DND-41 (cell line): ENCODE measurements at regions not wholly inside any gene's neighbourhood (a gene's known extent, or its start where the extent isn't known, plus 50 kb on each side); places are given as distances from the start of the nearest gene placed in this dataset.
"Not testable (repeated sequence)": the region's sequence is repeated elsewhere in the genome, so short reads cannot be mapped to it uniquely, and the experiment has no call there.

Experiments
- ATAC-seq: fragments of 200-7000 bp; cut with Tn5 transposase; 3 replicates; pipeline ENCODE4 v1.9.1; 2021; ENCODE audit warnings: low read depth; ENCODE audit not compliant: insufficient read depth
- DNase-seq: peaks from one replicate; pipeline ENCODE4 v3.0.0-alpha.2; 2020
- H2AFZ ChIP-seq: 2 replicates; pipeline ENCODE4 v1.6.0; 2012; ENCODE audit warnings: low read depth, low read length
- H3K27ac ChIP-seq: 2 replicates; pipeline ENCODE4 v1.5.1; 2012; ENCODE audit warnings: low read length, inconsistent platforms
- H3K27me3 ChIP-seq: fragments of 200-600 bp; sonication (generic); 2 replicates; pipeline ENCODE4 v1.6.0; 2012; ENCODE audit warnings: low read length, mild to moderate bottlenecking, inconsistent platforms; ENCODE audit not compliant: insufficient read depth, poor library complexity
- H3K36me3 ChIP-seq: 2 replicates; pipeline ENCODE4 v1.5.1; 2012; ENCODE audit warnings: low read length, inconsistent platforms; ENCODE audit not compliant: insufficient read depth
- H3K4me1 ChIP-seq: 2 replicates; pipeline ENCODE4 v1.5.1; 2012; ENCODE audit warnings: mild to moderate bottlenecking, low read length; ENCODE audit not compliant: insufficient read depth
- H3K4me2 ChIP-seq: 2 replicates; pipeline ENCODE4 v1.6.0; 2012; ENCODE audit warnings: mild to moderate bottlenecking, moderate library complexity, low read length, inconsistent platforms; ENCODE audit not compliant: insufficient read depth
- H3K4me3 ChIP-seq, 2 experiments: fragments of 200-600 bp in 1 of 2; shearing (Covaris generic) in 1 of 2; 2 replicates each; pipeline ENCODE4 v1.5.1; 2012 to 2016; ENCODE audit warnings: inconsistent platforms in 2 of 2, low read length in 2 of 2, mild to moderate bottlenecking in 2 of 2, low read depth in 1 of 2, moderate library complexity in 1 of 2
- H3K79me2 ChIP-seq: 2 replicates; pipeline ENCODE4 v1.6.0; 2012; ENCODE audit warnings: low read length, inconsistent platforms; ENCODE audit not compliant: insufficient read depth
- H3K9ac ChIP-seq: 2 replicates; pipeline ENCODE4 v1.6.0; 2012; ENCODE audit warnings: low read depth, mild to moderate bottlenecking, inconsistent platforms, low read length, moderate library complexity
- H3K9me3 ChIP-seq: 2 replicates; pipeline ENCODE4 v1.5.1; 2012; ENCODE audit warnings: low read length, moderate library complexity, mild to moderate bottlenecking, inconsistent platforms; ENCODE audit not compliant: insufficient read depth, severe bottlenecking
- H4K20me1 ChIP-seq: 2 replicates; pipeline ENCODE4 v1.6.0; 2012; ENCODE audit warnings: low read length; ENCODE audit not compliant: insufficient read depth
- EZH2 ChIP-seq: IDR thresholded peaks from 3 replicates; pipeline ENCODE4 v1.6.1; 2012; ENCODE audit warnings: borderline replicate concordance, low read depth, mild to moderate bottlenecking, moderate library complexity, low read length, inconsistent platforms; ENCODE audit not compliant: severe bottlenecking
- TF ChIP-seq, protein P1 (sequence below): IDR thresholded peaks from 2 replicates; pipeline ENCODE4 v1.5.1; 2012; ENCODE audit warnings: borderline replicate concordance, low read length, moderate library complexity, mild to moderate bottlenecking; ENCODE audit not compliant: poor library complexity, severe bottlenecking; ENCODE audit errors: extremely low read depth

GRCh38 chr2:114283774-114284173 is 158.7 kb upstream of the DPP10 start:
- no peak overlapping the region for H3K4me3 ChIP-seq
- ATAC-seq (no peak), DNase-seq (no peak)
- TF ChIP-seq EZH2 = no peak
- TF ChIP-seq, protein P1, sequence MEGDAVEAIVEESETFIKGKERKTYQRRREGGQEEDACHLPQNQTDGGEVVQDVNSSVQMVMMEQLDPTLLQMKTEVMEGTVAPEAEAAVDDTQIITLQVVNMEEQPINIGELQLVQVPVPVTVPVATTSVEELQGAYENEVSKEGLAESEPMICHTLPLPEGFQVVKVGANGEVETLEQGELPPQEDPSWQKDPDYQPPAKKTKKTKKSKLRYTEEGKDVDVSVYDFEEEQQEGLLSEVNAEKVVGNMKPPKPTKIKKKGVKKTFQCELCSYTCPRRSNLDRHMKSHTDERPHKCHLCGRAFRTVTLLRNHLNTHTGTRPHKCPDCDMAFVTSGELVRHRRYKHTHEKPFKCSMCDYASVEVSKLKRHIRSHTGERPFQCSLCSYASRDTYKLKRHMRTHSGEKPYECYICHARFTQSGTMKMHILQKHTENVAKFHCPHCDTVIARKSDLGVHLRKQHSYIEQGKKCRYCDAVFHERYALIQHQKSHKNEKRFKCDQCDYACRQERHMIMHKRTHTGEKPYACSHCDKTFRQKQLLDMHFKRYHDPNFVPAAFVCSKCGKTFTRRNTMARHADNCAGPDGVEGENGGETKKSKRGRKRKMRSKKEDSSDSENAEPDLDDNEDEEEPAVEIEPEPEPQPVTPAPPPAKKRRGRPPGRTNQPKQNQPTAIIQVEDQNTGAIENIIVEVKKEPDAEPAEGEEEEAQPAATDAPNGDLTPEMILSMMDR = no peak
- no peak overlapping the region for H2AFZ ChIP-seq
- no peaks in the 10 kb centered on the region for H3K27me3 ChIP-seq
- H3K27ac ChIP-seq = no peak overlapping the region
- no peaks in the 10 kb centered on the region for H4K20me1 ChIP-seq
- H3K4me1 ChIP-seq = no peaks in the 10 kb centered on the region
- no peaks in the 10 kb centered on the region for H3K79me2 ChIP-seq
- no peak overlapping the region for H3K4me2 ChIP-seq
- no peaks in the 10 kb centered on the region for H3K36me3 ChIP-seq
- no peaks in the 10 kb centered on the region for H3K9me3 ChIP-seq
- no peak overlapping the region for H3K9ac ChIP-seq

- TF ChIP-seq EZH2 = no peak
- TF ChIP-seq, protein P1 = no peak
- H3K4me2 ChIP-seq = no peak overlapping the region
- no peaks in the 10 kb centered on the region for H3K79me2 ChIP-seq
- no peaks in the 10 kb centered on the region for H3K27me3 ChIP-seq
- H3K4me1 ChIP-seq = no peaks in the 10 kb centered on the region
- no peak overlapping the region for H3K4me3 ChIP-seq
- no peak overlapping the region for H3K27ac ChIP-seq
- H3K9me3 ChIP-seq = no peaks in the 10 kb centered on the region
- no peak overlapping the region for H3K9ac ChIP-seq
- H2AFZ ChIP-seq = no peak overlapping the region
- DNase-seq = no peak
- no peak for ATAC-seq
- no peaks in the 10 kb centered on the region for H3K36me3 ChIP-seq
- no peaks in the 10 kb centered on the region for H4K20me1 ChIP-seq
Observed at GRCh38 chr2:114286438-114286837, 156.0 kb upstream of the DPP10 start.

DNA sequence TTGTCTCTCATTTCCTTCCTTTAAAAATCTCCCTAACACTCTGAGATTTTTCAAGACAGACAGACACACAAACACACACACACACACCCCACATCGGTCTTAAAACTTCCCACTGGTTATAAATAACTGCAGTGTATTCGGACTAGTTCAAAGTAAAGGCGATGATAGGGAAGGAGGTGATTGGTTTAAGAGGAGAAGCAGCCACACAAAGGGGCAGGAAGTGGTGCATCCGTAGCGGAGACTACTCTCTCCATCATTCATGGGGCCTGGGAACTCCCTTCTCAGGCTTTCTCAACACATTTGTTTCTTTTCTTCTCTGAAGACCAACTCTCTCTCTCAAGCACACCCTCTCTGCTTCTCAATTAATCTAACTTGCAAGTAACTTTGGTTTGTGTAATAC is 149.1 kb upstream of the DPP10 start:
- H2AFZ ChIP-seq = no peak overlapping the region
- no peak overlapping the region for H3K4me2 ChIP-seq
- no peak overlapping the region for H3K9ac ChIP-seq
- DNase-seq = no peak
- no peak overlapping the region for H3K4me3 ChIP-seq
- H3K27me3 ChIP-seq = no peaks in the 10 kb centered on the region
- no peaks in the 10 kb centered on the region for H3K36me3 ChIP-seq
- H3K4me1 ChIP-seq = no peaks in the 10 kb centered on the region
- H3K9me3 ChIP-seq = no peaks in the 10 kb centered on the region
- no peak for ATAC-seq
- H3K27ac ChIP-seq = no peak overlapping the region
- no peaks in the 10 kb centered on the region for H3K79me2 ChIP-seq
- TF ChIP-seq EZH2 = no peak
- TF ChIP-seq, protein P1 = no peak
- no peaks in the 10 kb centered on the region for H4K20me1 ChIP-seq

- Histone ChIP-seq H3K27me3 (no peaks in the 10 kb centered on the region), H3K9me3 (no peaks in the 10 kb centered on the region), H3K4me1 (no peaks in the 10 kb centered on the region), H3K27ac (no peak overlapping the region), H3K36me3 (no peaks in the 10 kb centered on the region), H4K20me1 (no peaks in the 10 kb centered on the region), H3K4me2 (no peak overlapping the region), H2AFZ (no peak overlapping the region), H3K9ac (no peak overlapping the region), H3K79me2 (no peaks in the 10 kb centered on the region), H3K4me3 (no peak overlapping the region)
- no peak for TF ChIP-seq EZH2
- TF ChIP-seq, protein P1 = no peak
- ATAC-seq = no peak
- DNase-seq = no peak
Observed at GRCh38 chr2:114294741-114295140, 147.7 kb upstream of the DPP10 start.

- H3K36me3 ChIP-seq, H3K27me3 ChIP-seq, H3K79me2 ChIP-seq, H3K4me2 ChIP-seq, H3K9ac ChIP-seq, DNase-seq, ATAC-seq, H3K4me1 ChIP-seq, H3K4me3 ChIP-seq, H4K20me1 ChIP-seq, H2AFZ ChIP-seq, H3K27ac ChIP-seq, H3K9me3 ChIP-seq: not testable (repeated sequence)
Observed at GRCh38 chr2:114300351-114300750, 142.1 kb upstream of the DPP10 start.
